Astrocyte of the cerebellum (primary cell): ENCODE measurements at regions not wholly inside any gene's neighbourhood (a gene's known extent, or its start where the extent isn't known, plus 50 kb on each side); places are given as distances from the start of the nearest gene placed in this dataset.

Source experiments
- DNase-seq: peaks from one replicate; pipeline ENCODE4 v3.0.0-alpha.2; 2011; ENCODE audit warnings: low read depth
- H3K4me3 ChIP-seq: 2 replicates; pipeline ENCODE4 v1.5.1; 2011; ENCODE audit warnings: mild to moderate bottlenecking, low read depth, low read length, moderate library complexity
- in situ Hi-C: cut with HindIII; loops from 2 replicates; pipeline ENCODE4 v1.10.0; 2017; ENCODE audit warnings: low sequenced_read_pairs
- TF ChIP-seq, protein P1 (sequence below): IDR thresholded peaks from 2 replicates; pipeline ENCODE4 v1.5.1; 2012; ENCODE audit warnings: low read length, low read depth, moderate library complexity, mild to moderate bottlenecking; ENCODE audit errors: missing control alignments

DNA sequence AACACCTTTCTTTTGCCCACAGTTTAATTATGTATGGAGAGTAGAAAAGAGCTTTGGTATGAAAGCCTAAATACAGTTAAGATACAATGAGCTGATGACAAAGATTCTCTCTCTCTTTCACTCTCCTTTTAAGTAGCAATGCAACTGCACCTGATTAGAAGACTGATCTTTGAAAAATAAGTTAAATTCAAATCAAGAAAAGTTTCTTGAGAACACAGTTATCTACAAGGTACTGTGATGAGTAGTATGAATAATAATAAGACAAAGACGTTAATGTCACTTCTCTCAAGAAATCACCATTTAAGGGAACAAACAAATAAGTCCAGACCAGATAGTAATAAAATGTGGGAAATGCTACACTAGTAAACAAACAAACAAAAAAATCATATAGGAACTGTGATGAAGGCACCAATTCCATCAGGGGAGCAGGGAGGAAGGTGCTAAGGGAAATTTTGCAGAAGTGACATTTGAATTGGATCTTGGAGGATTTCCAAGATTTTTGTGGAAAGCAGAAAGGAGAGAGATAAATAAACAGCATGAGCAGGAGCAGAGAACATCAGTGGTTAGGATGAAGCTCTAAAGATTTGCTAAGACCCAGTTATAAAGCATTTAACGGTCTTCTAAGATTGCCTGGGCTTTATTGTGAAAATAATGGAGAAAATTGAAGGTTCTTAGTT, 65.2 kb upstream of the STK38L start:
- DNase-seq, result no peak
- TF ChIP-seq, protein P1, sequence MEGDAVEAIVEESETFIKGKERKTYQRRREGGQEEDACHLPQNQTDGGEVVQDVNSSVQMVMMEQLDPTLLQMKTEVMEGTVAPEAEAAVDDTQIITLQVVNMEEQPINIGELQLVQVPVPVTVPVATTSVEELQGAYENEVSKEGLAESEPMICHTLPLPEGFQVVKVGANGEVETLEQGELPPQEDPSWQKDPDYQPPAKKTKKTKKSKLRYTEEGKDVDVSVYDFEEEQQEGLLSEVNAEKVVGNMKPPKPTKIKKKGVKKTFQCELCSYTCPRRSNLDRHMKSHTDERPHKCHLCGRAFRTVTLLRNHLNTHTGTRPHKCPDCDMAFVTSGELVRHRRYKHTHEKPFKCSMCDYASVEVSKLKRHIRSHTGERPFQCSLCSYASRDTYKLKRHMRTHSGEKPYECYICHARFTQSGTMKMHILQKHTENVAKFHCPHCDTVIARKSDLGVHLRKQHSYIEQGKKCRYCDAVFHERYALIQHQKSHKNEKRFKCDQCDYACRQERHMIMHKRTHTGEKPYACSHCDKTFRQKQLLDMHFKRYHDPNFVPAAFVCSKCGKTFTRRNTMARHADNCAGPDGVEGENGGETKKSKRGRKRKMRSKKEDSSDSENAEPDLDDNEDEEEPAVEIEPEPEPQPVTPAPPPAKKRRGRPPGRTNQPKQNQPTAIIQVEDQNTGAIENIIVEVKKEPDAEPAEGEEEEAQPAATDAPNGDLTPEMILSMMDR, result no peak
- H3K4me3 ChIP-seq, result no peak overlapping the region
- in situ Hi-C loops, result no loop called here

DNA sequence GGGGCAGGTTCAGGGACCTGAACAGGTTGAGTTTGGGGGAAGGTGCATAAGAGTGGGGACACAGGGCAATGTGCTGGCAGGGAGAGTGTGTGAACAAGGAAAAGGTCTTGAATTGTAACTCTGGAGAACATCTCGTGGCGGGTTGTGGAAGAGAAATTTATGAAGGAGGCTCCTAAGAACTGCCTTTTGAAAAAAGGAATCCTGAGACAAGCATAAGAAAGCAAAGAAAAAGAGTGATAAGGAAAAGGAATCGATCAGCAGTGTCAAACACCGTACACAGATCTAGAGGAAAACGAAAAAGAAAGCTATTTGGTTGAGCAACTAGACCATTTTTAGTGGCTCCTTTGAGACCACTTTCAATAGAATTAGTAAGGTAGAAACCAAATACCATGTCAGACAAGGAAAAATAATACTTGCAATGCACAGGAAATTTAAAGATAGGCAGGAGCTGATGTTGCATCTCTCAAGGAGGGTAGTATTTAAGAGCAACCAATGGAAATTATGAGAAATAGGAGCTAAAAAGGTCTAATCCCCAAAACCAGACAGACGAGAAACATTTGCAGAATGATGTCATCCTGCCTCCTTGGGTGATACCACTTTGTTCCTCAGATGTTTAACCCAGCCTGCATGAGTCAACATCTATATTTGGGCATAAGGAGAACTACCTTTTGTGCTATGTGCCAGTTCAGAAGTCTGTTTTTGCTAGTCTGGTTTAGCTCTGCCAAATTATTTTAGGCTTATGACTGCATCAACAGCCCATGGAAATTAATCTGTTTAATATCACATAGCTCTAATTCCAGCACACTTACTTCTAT, 64.5 kb upstream of the STK38L start:
- TF ChIP-seq, protein P1, result no peak
- in situ Hi-C loops, result no loop called here
- H3K4me3 ChIP-seq, result no peak overlapping the region
- DNase-seq, result peak; percentile 95

DNA sequence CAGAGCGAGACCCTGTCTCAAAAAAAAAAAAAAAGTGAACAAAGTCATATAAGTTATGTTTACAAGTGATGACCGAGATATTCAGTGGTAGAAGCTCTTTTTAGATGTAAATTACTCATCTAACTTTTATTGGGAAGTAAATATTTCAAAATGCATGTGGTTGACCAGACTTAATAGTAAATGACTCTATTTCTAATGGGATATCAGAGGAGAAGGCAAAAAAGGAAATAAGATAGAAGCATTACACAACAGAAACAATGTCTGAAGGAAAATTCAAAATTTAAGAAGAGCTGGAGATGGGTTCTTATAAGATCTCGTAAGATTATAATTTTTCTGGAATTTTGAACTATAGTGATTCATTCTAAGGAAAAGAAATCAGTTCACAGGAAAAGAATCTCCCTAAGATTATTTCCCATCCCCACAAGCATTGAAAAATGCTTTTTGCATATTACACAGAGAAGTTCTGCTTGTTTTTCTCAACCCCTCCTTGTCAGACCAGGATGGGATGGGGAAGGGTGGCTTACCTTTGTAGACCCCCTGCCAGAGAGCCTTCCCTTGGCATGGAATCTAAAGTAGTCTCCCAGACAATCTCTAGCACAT, 63.1 kb upstream of the STK38L start:
- TF ChIP-seq, protein P1, result no peak
- in situ Hi-C loops, result no loop called here
- DNase-seq, result no peak
- H3K4me3 ChIP-seq, result no peak overlapping the region

DNA sequence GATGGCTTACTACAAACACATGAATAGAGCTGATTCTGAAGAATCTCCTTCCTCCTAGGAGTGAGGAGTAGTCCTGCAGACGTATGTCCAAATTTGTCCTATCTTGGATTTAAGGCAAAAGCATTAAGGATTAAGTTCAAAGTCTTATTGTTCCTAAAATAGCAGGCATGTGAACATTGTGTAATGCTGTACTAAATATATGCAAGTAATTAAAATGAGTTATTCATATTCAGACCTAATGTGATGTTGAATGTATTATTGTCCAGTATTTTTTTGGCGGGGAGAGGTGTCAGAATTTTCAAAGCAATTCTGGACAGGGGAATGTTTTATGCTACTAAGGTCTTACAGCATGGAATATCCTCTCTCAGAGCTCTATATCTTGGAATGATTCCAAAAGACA, 60.7 kb upstream of the STK38L start:
- TF ChIP-seq, protein P1, result no peak
- DNase-seq, result no peak
- no peak overlapping the region for H3K4me3 ChIP-seq
- in situ Hi-C loops, result no loop called here

DNA sequence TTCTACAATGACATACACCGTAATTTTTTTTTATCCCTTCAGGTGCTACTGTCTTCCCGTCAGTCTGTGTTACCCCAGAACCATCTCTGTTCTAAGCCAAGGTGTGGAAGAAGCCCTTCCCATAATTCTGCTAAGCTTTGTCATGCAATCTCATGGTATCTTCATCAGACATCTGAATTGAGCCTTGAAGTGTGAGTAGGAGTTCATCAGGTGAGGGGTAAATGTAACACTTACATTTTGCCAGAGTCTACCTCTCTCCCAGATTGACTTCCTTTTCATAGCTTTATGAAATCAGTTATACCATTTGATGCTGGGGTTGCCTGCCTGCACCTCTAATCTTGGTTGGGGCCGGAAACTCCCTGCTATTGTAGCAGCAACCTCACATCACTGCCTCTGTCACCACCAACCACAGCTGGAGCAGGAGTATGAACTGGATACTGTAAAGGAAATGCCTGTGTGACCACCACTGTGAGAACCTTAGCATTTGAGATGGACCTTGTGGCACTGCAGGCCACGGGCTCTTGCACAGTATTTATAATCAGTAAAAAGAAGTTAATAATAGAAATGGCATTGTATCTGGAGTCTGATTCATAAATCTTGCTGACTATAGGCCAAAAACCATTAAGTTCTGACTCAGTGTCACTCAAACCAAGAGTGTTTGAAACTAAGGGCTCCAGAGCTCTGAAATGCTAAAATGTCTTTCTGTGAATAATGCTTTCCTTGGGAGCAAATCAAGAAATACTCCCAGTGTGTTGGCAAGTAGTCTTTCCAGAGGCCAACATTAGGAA, 58.7 kb upstream of the STK38L start:
- TF ChIP-seq, protein P1, result no peak
- in situ Hi-C loops, result no loop called here
- no peak overlapping the region for H3K4me3 ChIP-seq
- peak; percentile 77 for DNase-seq

DNA sequence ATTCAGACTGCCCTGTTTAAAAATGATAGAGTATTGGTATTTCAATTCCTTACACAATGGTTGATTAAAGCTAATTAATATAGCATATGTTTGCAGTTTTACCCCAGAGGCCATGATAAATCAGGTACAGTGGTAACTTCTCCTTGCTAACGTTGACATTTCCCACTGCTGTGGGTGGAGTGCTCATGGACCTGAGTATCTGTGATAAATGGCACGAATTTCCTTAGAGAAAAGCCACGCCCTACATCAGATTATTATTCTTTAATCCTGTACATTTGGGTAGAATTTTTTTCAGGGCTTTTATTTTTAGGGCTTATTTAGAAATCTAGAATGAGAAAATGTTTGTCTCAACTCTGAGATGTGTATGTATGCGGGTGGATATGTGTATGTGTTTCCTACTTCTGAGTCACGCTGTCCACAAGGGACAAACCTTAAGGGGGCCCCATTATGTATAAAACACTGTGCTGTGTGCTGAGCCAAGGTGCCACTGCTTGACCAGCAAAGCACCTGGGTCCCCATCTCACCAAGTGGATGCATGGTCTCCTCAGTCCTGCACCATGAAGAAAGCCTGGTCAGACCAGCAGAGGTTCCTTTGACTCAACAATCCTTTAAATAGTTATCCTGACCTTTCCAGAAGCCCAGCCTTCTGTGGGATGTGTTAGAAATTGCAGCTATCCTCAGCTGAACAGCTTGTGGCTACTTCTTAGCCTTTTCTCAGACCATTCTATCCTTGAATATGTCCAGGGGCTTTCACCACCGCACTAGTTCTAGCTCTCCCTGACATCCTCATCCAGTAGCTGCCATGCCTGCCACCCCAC, 57.9 kb upstream of the STK38L start:
- H3K4me3 ChIP-seq, result no peak overlapping the region
- in situ Hi-C loops, result no loop called here
- DNase-seq, result no peak
- TF ChIP-seq, protein P1, result no peak
